GM23248 (cell line): ENCODE measurements at regions not wholly inside any gene's neighbourhood (a gene's known extent, or its start where the extent isn't known, plus 50 kb on each side); places are given as distances from the start of the nearest gene placed in this dataset.

Experiments
- EZH2 ChIP-seq: fragments of 200-600 bp; sonication (generic); IDR thresholded peaks from 2 replicates; pipeline ENCODE4 v1.6.1; 2018; ENCODE audit warnings: antibody characterized with exemption, mild to moderate bottlenecking; ENCODE audit not compliant: insufficient read depth, poor library complexity, severe bottlenecking
- EZH2phosphoT487 ChIP-seq: fragments of 200-600 bp; sonication (generic); IDR thresholded peaks from 2 replicates; pipeline ENCODE4 v1.6.1; 2018; ENCODE audit warnings: antibody characterized with exemption, moderate library complexity, mild to moderate bottlenecking, low read depth; ENCODE audit not compliant: insufficient read depth

DNA sequence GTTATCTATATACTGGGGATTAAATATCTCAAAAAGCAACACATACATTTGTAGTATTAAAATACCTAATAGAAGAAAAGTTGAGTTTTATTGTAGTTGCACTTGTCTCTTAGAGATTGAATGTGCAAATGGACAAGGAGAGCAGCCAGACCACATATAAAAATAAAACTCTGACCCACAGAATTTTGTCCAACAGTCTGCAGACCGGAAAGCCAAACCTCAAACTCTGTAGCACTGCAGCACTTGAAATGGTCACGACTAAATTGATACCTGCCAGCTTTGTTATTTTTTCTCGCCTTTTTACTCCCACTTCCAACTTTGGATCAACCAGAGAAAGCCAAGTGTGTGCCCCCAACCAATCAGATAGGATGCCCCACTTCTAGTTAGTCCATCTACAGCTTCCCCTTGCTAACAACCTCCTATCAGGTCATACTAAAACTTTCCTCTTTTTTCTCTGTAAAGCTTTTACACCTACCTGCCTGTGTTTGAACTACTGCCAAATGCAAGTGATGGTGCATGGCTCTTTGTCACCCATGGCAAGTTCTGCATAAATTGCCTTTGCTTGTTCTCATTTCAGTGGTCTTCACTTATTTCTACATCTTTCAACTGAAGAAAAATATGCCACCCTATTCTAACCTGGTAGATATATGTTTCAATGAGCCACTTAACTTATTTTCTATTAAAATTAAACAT, 1250.7 kb upstream of the SPRY2 start:
- TF ChIP-seq EZH2 (no peak), EZH2phosphoT487 (no peak)
